GM12872 (cell line): ENCODE measurements at regions not wholly inside any gene's neighbourhood (a gene's known extent, or its start where the extent isn't known, plus 50 kb on each side); places are given as distances from the start of the nearest gene placed in this dataset.

ENCODE experiments used
- CTCF ChIP-seq: IDR thresholded peaks from 3 replicates; pipeline ENCODE4 v1.5.1; 2011; ENCODE audit warnings: low read depth, mild to moderate bottlenecking, low read length, moderate library complexity; ENCODE audit not compliant: insufficient read depth

GRCh38 chr4:126291886-126292285 is 977.1 kb downstream of the FAT4 start:
- no peak for TF ChIP-seq CTCF

- TF ChIP-seq CTCF = no peak
These were observed 983.5 kb downstream of the FAT4 start for GRCh38 chr4:126298271-126298670.

GRCh38 chr4:126306152-126306869 is 991.6 kb downstream of the FAT4 start:
- TF ChIP-seq CTCF = no peak

- TF ChIP-seq CTCF = no peak
These were observed 1003.6 kb downstream of the FAT4 start for GRCh38 chr4:126318376-126318775.

- no peak for TF ChIP-seq CTCF
These were observed 1014.2 kb downstream of the FAT4 start for GRCh38 chr4:126328914-126329313.

GRCh38 chr4:126338548-126338947 is 1023.8 kb downstream of the FAT4 start:
- TF ChIP-seq CTCF = no peak

- TF ChIP-seq CTCF = no peak
These were observed 1027.2 kb downstream of the FAT4 start for GRCh38 chr4:126341927-126342326.
